GM12878 (cell line): ENCODE measurements at regions not wholly inside any gene's neighbourhood (a gene's known extent, or its start where the extent isn't known, plus 50 kb on each side); places are given as distances from the start of the nearest gene placed in this dataset.

Experiments used
- ATAC-seq: fragments of 200-7000 bp; cut with Tn5 transposase; 3 replicates; pipeline ENCODE4 v1.9.1; 2020; ENCODE audit warnings: mild to moderate bottlenecking, moderate library complexity
- BruUV-seq: library from RNA; stranded (reverse); fragments of 400-500 nt; replicated peaks from 2 replicates; lab custom pipeline; 2021; lab: Mats Ljungman, UMichigan
- CTCF ChIA-PET: fragments of 300-600 bp; sonication (Branson Sonifier 250); formaldehyde crosslinking; extraction: SDS; loops from one replicate; lab custom pipeline; 2021; ENCODE audit warnings: inconsistent platforms; lab: Yijun Ruan, JAX
- POLR2A ChIA-PET: fragments of 350-600 bp; formaldehyde crosslinking; extraction: SDS; loops from one replicate; lab custom pipeline; 2021; ENCODE audit warnings: inconsistent platforms; lab: Charles Lee
- RAD21 ChIA-PET: fragments of 300-600 bp; sonication (Branson Sonifier 250); formaldehyde crosslinking; loops from one replicate; lab custom pipeline; 2023; ENCODE audit warnings: antibody characterized with exemption; ENCODE audit not compliant: unreplicated experiment; lab: Charles Lee
- SMC1A ChIA-PET: fragments of 300-600 bp; sonication (Branson Sonifier 250); formaldehyde crosslinking; loops from one replicate; lab custom pipeline; 2023; ENCODE audit not compliant: unreplicated experiment, uncharacterized antibody; lab: Charles Lee
- DNase-seq: peaks from one replicate; pipeline ENCODE4 v3.0.0-alpha.2; 2011; ENCODE audit warnings: low read depth, low spot score
- FAIRE-seq: peaks from 3 replicates; lab custom pipeline; 2011; peaks lifted over from hg19 to GRCh38; lab: Jason Lieb, UNC
- H2AFZ ChIP-seq: 2 replicates; pipeline ENCODE4 v1.6.0; 2011; ENCODE audit warnings: low read depth, low read length, control low read depth; ENCODE audit not compliant: control insufficient read depth
- H3K27ac ChIP-seq: 2 replicates; pipeline ENCODE4 v1.5.1; 2011; ENCODE audit warnings: control low read depth; ENCODE audit not compliant: control insufficient read depth, insufficient read depth
- H3K27me3 ChIP-seq, 2 experiments: replicated peaks in 1 of 2; 2 replicates each; pipeline versions ENCODE4 v1.6.0 to v1.6.1; 2011; ENCODE audit warnings: low read length in 1 of 2; ENCODE audit not compliant: control insufficient read depth in 2 of 2, insufficient read depth in 2 of 2
- H3K36me3 ChIP-seq, 2 experiments: 2 replicates each; pipeline ENCODE4 v1.5.1; 2011; ENCODE audit warnings: low read length in 1 of 2; ENCODE audit not compliant: control insufficient read depth in 2 of 2, insufficient read depth in 2 of 2
- H3K4me1 ChIP-seq: 2 replicates; pipeline ENCODE4 v1.6.1; 2011; ENCODE audit warnings: mild to moderate bottlenecking, low read length, moderate library complexity, mixed read lengths; ENCODE audit not compliant: control insufficient read depth, insufficient read depth
- H3K4me2 ChIP-seq: 2 replicates; pipeline ENCODE4 v1.6.0; 2011; ENCODE audit warnings: control low read depth; ENCODE audit not compliant: control insufficient read depth, insufficient read depth
- H3K4me3 ChIP-seq: fragments of 200-600 bp; sonication (generic); 2 replicates; pipeline ENCODE4 v1.5.1; 2016
- H3K79me2 ChIP-seq: 2 replicates; pipeline ENCODE4 v1.6.0; 2011; ENCODE audit warnings: low read length; ENCODE audit not compliant: control insufficient read depth, insufficient read depth
- H3K9ac ChIP-seq: 2 replicates; pipeline ENCODE4 v1.8.0; 2011; ENCODE audit warnings: low read length, control low read depth, mixed read lengths; ENCODE audit not compliant: control insufficient read depth, insufficient read depth
- H3K9me3 ChIP-seq: replicated peaks from 3 replicates; pipeline ENCODE4 v1.5.1; 2011; ENCODE audit warnings: mild to moderate bottlenecking, low read length; ENCODE audit not compliant: control insufficient read depth, insufficient read depth
- H4K20me1 ChIP-seq: 2 replicates; pipeline ENCODE4 v1.6.0; 2011; ENCODE audit not compliant: control insufficient read depth, insufficient read depth
- GABPA ChIP-seq: IDR thresholded peaks from 2 replicates; pipeline ENCODE4 v1.6.1; 2014; ENCODE audit warnings: antibody characterized with exemption, low read depth, mild to moderate bottlenecking, inconsistent platforms
- NFYB ChIP-seq: IDR thresholded peaks from 2 replicates; pipeline ENCODE4 v1.6.1; 2011; ENCODE audit warnings: low read depth, mild to moderate bottlenecking, low read length, improper control_type of control experiment, moderate library complexity; ENCODE audit not compliant: insufficient read depth
- PML ChIP-seq: IDR thresholded peaks from 2 replicates; pipeline ENCODE4 v1.6.1; 2012; ENCODE audit warnings: low read length, inconsistent platforms
- USF1 ChIP-seq: IDR thresholded peaks from 2 replicates; pipeline ENCODE4 v1.6.1; 2011; ENCODE audit warnings: borderline replicate concordance, low read depth, mild to moderate bottlenecking, moderate library complexity, mixed read lengths, low read length; ENCODE audit not compliant: insufficient read depth; ENCODE audit errors: extremely low read length
- ZBED1 ChIP-seq: IDR thresholded peaks from 2 replicates; pipeline ENCODE4 v1.6.1; 2016; ENCODE audit warnings: borderline replicate concordance
- WGBS: methylation state at CpG from one replicate; pipeline ENCODE4 v1.1.6; 2016; ENCODE audit warnings: low lambda C conversion rate; ENCODE audit not compliant: insufficient replicate concordance, insufficient coverage; ENCODE audit errors: missing lambda C conversion rate; 5-methylcytosine and 5-hydroxymethylcytosine counted together
- in situ Hi-C: fragments of 300-500 bp; cut with MboI; formaldehyde crosslinking; loops from 9 replicates; pipeline ENCODE4 v1.14.3; 2018; ENCODE audit warnings: mixed read lengths
- intact Hi-C: fragments of 100-400 bp; cut with micrococcal nuclease; formaldehyde crosslinking; loops from one replicate; pipeline ENCODE4 v1.14.2; 2022; ENCODE audit not compliant: unreplicated experiment
- TF ChIP-seq, protein P1 (sequence below): fragments of 450-650 bp; conservative IDR thresholded peaks from 2 replicates; pipeline ENCODE4 v1.6.1; 2017; ENCODE audit warnings: mild to moderate bottlenecking, moderate library complexity

DNA sequence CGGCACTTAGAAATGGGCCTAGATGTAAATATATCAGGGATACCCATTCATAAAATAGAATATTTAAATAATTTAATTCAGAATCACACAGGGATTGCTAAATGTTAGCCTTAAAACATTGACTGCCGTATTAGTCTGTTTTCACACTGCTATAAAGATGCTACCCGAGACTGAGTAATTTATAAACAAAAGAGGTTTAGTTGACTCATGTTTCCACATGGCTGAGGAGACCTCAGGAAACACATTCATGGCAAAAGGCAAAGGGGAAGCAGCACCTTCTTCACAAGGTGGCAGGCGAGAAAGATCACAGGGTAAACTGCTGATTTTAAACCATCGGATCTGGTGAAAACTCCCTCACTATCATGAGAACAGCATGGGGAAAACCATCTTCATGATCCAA is 223.6 kb upstream of the GULP1 start:
- no peaks in the 10 kb centered on the region for H3K4me1 ChIP-seq
- no TSS peak for BruUV-seq
- H3K27ac ChIP-seq = no peak overlapping the region
- POLR2A ChIA-PET = no interaction called here
- intact Hi-C loops = no loop called here
- no peak overlapping the region for H2AFZ ChIP-seq
- H4K20me1 ChIP-seq = no peaks in the 10 kb centered on the region
- no peak overlapping the region for H3K4me2 ChIP-seq
- H3K4me3 ChIP-seq = no peak overlapping the region
- SMC1A ChIA-PET = no interaction called here
- H3K9me3 ChIP-seq = no peaks in the 10 kb centered on the region; the same call in 2 of the 3 replicates
- FAIRE-seq (no peak), ATAC-seq (no peak), DNase-seq (no peak)
- H3K36me3 ChIP-seq = no peaks in the 10 kb centered on the region
- H3K9ac ChIP-seq = no peak overlapping the region
- in situ Hi-C loops = no loop called here
- RAD21 ChIA-PET = no interaction called here
- no peaks in the 10 kb centered on the region for H3K79me2 ChIP-seq
- WGBS = 22% methylated on average over 5 of the region's 5 CpGs
- CTCF ChIA-PET = no interaction called here
- H3K27me3 ChIP-seq = no peaks in the 10 kb centered on the region
- no peak for TF ChIP-seq ZBED1
- TF ChIP-seq GABPA = no peak
- TF ChIP-seq NFYB = no peak
- TF ChIP-seq, protein P1, sequence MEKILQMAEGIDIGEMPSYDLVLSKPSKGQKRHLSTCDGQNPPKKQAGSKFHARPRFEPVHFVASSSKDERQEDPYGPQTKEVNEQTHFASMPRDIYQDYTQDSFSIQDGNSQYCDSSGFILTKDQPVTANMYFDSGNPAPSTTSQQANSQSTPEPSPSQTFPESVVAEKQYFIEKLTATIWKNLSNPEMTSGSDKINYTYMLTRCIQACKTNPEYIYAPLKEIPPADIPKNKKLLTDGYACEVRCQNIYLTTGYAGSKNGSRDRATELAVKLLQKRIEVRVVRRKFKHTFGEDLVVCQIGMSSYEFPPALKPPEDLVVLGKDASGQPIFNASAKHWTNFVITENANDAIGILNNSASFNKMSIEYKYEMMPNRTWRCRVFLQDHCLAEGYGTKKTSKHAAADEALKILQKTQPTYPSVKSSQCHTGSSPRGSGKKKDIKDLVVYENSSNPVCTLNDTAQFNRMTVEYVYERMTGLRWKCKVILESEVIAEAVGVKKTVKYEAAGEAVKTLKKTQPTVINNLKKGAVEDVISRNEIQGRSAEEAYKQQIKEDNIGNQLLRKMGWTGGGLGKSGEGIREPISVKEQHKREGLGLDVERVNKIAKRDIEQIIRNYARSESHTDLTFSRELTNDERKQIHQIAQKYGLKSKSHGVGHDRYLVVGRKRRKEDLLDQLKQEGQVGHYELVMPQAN = no peak
- no peak for TF ChIP-seq PML
- no peak for TF ChIP-seq USF1
